ENCODE measurements at regions not wholly inside any gene's neighbourhood (a gene's known extent, or its start where the extent isn't known, plus 50 kb on each side); places are given as distances from the start of the nearest gene placed in this dataset.
"Not testable (repeated sequence)": the region's sequence is repeated elsewhere in the genome, so short reads cannot be mapped to it uniquely, and the experiment has no call there.

DNA sequence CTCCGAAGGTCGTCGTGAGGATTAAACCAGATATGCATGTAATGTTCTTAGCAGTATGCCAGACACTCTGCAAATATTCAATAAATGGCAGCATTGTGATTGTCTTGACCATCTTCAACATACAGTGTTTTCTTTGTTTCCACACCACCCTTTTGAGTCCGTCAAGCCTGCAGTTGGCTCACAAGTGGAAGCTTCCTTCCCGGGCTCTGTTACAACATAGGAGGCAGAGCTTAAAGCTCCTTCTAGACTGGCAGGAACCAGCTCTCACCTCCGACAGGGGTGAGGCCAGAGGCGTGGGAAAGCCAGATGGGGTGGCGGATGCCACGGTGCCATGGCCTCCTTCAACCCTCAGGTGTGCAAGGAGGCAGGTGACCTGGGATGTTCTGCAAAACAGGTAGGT, 138.3 kb downstream of the FOXL1 start:
- DNase-seq (ENCODE audit: low read depth) = no peak

DNA sequence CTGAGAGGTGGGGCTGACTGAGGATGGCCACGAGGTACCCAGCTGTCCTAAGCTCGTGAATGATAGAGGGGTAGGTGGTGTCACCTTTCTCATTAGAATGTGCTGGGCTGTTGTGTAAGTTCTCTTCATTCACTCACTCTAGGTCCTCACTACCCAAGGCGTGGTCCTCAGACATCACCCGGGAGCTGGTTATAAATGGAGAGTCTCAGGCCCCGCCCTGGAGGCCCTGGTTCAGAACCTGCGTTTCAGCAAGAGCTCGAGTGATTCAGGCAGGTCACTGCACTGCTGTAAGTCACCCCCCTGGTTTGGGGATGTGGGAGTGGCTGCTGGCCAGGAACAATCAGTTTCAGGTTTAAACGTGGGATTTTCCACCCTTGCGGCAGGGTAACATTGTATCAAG, 139.8 kb downstream of the FOXL1 start:
- no peak for DNase-seq (ENCODE audit: low read depth)

DNA sequence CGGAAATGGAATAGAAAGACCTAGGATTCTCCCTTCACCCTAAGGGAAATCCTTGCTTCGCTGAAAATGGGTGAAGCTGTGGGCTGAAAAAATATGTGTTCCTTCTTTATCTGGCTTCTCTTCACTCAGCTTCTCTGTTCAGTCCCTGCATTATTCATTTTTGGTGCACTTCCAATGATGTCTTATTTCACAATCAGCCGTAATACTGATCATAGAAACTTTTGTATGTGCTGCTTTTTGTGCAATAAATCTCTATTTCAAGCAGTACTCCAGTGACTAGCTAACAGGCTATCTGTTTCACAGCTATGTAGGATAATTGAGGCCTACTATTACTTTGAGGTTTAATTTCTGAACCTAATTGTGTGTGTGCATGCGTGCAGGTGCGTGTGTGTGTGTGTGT, 144.6 kb downstream of the FOXL1 start:
- no peak for DNase-seq (ENCODE audit: low read depth)

DNA sequence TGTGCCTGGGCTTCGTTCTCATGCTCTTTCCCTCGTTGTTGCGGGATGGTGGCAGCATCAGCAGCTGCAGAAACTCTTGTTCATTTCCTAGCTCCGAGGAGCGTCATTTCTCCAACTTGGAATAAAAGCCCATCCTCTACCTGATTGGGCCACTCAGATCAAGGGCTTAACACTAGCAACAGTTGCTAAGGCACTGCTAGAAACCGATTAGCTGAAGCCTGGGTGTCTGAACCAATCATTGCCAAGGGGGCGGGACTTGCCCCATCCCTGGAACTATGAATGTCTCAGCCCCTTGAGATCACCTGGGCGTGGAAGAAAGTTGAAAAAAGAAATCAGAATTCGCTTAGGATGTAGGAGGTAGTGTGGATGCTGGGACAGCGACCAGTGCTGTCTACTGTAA, 145.3 kb downstream of the FOXL1 start:
- DNase-seq (ENCODE audit: low read depth) = no peak

DNA sequence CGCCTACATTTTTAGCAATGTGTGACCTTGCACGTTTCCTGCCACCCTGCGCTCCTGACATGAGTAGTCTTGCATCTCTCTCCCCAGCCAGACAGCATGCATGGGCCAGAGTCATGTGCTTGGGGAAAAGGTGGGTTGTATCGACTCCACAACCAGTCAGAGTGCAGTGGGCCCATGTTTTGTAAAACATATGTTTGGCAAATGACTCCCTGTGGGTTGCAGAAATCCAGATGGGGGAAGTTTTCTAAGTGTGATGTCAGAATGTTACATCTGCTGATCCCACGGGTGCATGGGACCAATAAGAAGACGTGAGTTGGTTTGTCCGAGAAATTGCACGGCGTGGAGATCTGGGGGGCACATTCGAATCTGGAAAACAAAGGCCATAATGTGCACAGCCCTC, 147.1 kb downstream of the FOXL1 start:
- no peak for DNase-seq (ENCODE audit: low read depth)

DNA sequence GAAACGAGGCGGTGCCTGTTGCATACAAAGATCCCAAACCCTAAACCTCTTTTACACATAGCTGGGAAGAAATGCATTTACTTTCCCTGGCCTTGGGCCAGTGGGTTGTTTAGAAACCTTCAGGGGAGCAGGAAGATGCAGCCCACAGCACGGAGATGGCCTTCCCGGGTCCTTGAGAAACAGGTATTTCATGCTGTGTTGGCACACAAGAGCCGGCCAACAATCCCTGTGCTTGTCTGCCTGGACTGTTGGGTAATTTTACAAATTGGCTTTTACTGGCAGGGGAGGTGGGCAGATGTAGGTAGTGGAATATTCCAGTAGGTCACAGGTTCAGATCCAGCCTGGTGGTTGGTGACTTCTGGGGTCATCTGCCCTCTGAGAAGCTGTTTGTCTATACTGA, 148.0 kb downstream of the FOXL1 start:
- no peak for DNase-seq (ENCODE audit: low read depth)

DNA sequence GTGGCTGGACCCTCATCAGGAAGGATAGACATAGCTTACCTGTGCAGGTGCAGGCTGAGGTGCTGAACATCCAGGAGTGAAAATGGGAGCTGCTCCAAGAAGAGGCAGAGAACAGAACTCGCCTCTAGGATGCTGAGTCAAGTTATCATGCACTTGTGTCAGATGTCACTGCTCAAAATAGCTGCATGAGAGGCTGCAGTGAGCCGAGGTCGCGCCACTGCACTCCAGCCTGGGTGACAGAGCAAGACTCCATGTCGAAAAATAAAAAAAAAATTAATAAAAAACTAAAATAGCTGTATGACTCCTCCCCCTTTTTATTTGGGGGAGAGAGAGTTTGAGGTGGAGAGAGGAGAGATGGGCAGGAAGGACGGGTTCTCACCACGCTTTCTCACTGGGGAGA, 148.8 kb downstream of the FOXL1 start:
- DNase-seq (ENCODE audit: low read depth) = no peak

DNA sequence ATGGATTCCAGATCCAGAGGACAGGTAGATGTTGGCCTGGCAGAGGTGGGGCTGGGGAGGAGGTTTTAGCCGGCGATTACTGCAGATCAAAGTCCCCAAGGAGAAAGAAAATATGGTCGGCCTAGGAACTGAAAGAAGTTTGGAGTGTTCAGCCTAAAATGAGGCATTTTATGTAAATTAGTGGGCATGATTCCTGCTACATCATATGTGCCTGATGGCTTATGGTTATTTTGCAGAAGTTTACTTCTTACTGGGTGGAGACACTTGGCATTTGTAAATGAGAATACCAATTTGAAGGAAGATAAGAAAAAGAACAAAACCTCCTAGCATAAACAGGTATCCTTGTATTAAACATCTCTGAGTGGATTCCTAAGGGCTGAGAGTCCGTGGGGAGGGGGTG, 149.3 kb downstream of the FOXL1 start:
- no peak for DNase-seq (ENCODE audit: low read depth)

DNA sequence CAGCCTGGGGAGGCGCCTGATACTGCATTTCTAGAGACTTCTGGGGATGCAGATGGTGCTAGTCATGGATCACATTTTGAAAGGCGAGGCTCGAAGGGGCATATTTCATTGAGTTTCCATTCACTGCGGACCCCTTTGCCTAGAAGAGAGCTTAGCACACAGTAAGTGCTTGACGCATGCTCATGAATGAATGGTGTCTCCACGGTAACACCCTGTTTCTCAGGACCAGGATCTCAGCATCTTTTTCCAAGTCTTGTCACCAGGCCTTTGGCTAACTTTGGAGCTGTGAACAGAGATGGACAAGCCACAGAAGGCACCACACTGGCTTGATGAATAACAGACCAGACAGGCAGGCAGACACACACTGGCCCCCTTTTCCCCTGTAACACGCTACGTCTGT, 151.3 kb downstream of the FOXL1 start:
- DNase-seq (ENCODE audit: low read depth) = no peak

DNA sequence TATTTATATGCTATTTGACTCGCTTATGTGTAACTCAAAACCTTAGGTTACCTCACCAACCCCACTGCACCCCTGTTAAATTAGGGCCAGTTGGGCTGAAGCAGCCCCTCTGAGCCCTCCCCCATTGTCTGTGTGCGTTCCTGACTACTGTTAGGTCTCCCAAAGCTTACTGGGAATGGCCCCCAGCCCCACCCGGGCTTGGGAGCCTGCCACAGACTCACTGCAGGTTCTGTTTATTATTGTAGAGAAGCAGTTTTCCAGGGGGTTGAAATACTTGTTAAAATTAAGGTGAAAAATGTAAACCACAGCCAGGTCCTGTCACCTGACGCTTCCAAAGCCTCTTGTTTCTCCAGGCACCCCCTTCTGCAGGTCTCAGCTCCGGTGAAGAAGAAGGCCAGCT, 151.7 kb downstream of the FOXL1 start:
- DNase-seq (ENCODE audit: low read depth) = no peak

DNA sequence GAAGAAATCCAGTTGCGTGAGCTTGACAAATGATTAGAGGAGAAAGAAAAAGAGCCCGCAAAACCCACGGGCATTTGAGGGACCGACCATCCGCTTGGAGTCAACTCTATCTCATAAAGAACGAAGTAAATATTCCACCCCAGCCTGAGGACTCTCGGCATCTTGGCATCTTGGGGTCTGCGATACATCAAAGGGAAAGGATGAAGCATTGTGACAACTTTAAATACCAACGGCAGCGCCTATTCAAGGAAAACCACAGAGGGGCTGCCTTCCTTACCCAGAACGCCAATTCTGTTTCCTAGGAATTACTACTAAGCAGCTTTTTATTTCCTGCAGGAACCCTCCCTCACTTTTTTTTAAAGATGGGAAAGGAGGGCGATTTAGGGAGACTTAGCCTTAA, 152.2 kb downstream of the FOXL1 start:
- no peak for DNase-seq (ENCODE audit: low read depth)

DNA sequence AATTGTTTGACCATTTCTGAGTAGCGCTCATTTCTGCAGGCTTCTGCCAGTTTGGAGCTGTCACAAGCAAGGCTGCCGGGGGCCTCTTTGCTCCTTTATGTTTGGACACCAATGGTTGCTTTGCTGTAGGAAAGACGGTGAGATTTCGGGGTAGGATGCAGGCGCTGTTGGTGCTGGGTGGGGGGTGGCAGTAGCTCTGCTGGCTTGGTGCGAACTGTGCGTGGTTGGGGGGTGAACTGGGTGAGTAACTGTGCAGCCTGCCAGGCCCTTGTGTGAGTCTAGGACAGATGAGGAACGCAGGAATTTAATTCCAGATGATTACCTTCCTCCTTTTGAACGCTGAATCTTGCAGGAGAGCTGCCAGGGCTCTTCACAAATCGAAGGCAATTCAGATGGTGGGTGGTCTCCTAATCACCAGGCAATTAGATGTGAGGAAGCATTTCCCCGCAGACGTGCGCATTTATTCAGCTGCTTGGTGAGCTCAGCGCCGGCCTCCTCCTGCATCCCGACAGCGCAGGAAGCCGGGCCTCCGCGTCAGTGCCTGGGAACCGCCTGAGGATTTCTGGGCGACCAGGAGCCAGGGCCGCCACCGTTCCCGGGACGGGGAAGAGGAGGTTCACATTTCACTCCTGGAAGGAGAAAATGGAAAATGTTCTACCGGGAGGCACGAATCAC, 154.4 kb downstream of the FOXL1 start:
- DNase-seq (ENCODE audit: low read depth) = no peak

DNA sequence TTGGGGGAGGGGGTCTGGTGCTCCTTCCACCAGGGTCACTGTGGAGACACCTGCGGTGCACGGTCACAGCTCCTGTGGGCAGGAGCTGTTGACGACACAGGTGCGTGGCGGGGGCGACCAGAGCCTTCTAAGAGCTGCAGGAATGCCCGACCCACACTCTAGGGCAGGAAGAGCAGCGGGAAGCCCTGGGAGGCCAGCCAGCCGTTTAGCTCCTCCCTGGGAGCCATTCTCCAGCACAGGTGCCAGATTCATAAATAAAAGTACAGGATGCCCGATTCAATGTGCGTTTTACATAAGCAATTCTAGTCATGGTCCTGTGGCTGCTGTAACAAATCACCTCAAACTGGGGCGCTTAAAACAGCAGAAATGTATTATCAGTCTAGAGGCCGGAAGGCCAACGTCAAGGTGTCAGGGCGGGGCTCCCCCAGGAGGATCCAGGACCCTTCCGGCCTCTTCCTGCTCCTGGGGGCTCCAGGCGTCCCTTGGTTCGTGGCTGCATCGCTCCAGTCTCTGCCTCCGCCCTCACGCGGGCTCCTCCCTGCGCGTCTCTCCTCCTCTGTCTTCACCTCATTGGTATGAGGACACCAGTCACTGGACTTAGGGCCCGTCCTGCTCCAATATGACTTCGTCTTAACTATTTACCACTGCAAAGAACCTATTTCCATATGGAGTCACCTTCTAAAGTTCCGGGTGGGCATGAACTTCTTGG, 155.4 kb downstream of the FOXL1 start:
- no peak for DNase-seq (ENCODE audit: low read depth)

DNA sequence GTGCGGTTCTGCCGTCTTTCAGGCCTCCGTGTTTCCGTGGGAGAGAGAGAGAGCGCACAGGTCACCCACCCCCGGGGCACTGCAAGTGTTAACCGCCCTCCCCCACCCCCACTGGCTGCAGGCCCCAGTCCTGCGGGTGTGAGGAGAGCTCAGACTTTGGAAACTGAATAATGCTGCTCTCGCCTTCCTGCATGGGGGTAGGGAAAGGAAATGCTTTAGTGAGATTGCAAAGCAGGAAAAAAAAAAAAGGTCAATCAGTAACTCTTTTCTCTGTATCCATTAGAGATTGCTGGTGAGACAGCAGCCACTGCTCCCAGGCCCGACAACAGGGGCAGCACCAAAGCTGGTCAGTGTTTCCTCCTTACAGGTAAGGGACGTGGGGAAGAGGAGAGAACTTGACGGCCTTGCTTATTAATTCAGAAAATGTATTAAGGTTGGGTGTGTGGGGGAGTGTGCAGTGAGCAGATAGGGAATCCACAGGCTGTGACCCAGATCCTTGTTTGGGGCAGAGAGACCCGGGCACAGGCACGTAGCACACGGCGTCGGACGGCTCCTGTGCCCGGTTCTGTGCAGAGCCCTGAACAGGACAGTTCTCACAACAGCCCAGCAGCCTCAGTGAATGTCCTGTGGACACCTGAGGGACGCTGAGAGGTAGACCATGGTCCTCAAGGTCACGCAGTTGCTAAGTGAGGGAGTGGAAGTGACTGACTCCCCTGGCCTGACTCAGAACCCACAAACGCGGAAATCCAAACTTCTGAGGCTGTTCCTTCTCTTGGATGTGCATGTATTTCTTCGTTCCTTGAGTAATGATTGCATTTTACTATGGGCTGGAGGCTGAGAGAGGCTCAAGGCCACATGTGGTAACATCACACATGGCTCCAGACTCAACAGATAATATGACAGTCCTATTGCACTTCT, 156.5 kb downstream of the FOXL1 start:
- DNase-seq (ENCODE audit: low read depth) = no peak

DNA sequence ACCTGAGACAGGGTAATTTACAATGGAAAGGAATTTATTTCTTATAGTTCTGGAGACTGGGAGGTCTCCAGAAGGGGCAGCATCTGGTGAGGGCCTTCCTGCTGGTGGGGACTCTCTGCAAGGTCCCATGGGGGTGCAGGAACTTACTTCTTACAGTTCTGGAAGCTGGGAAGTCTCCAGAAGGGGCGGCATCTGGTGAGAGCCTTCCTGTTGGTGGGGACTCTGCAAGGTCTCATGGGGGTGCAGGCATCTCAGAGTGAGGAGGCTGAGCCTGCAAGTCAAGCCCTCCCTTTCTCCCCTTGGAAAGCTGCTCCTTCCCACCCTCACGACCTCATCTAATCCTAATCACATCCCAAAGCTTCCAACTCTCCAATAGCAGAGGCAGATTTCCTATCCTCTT, 157.4 kb downstream of the FOXL1 start:
- no peak for DNase-seq (ENCODE audit: low read depth)

DNA sequence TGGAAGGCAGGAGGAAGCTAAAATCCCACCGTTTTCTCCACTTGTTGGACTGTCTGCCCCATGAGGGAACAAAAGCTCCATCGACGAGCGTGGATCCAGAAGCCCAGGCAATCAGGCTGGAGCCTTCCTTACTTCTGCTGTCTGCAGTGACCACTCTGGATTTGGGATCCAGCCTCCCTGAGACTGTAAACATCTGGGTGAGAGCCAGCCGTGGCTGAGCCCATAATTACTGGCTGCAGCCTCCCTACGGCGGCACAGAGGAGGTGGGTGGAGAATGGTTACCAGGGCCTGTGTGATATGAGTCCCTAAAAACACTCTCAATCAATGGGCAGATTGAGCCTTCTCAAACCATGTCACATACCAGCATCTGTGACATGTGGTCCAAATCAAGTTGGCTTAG, 158.2 kb downstream of the FOXL1 start:
- no peak for DNase-seq (ENCODE audit: low read depth)

DNA sequence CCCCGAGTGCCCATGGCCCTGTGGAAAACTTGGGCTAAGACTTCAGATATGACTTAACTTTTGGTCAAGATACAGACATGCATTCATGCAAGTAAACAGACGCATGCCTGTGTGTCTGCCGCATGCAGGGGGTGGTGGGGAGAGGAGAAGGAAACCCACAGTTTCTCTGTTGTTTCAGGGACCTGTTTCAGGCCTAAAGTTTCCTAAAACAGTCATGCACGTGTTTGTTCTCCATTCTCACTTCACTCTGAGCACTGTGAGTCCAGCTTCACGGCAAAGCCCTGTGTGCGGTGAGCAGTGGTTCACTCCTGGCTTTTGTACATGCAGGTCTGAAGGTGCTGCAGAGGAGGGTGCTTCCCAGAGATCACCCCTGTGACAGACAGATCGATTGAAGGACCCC, 158.7 kb downstream of the FOXL1 start:
- DNase-seq (ENCODE audit: low read depth) = no peak

DNA sequence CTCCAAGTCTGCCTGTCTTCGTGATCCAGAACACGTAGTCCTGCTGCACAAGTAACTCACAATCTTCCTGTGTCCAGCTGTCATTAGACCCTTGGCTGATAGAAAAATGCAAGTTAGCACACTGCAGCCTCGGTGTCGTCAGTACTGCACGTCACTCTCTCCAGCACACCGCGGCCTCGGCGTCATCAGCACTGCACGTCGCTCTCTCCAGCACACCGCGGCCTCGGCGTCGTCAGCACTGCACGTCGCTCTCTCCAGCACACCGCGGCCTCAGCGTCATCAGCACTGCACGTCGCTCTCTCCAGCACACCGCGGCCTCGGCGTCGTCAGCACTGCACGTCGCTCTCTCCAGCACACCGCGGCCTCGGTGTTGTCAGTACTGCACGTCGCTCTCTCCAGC, 160.0 kb downstream of the FOXL1 start:
- not testable (repeated sequence) for DNase-seq (ENCODE audit: low read depth)

DNA sequence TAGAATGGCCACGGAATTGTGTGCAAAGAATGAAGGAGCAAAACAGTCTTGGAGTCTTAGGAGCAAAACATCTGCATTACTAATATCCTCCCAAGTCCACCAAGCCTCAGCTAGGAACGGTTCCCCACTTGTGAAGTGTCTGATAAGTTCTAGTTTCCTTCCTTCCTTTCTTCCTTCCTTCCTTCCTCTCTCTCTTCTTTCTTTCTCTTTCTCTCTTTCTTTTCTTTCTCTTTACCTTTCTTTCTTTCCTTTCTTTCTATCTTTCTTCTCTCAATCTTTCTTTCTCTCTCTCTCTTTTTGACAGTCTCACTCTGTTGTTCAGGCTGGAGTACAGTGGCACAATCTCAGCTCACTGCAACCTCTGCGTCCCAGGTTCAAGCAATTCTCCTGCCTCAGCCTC, 160.8 kb downstream of the FOXL1 start:
- DNase-seq (ENCODE audit: low read depth) = no peak

DNA sequence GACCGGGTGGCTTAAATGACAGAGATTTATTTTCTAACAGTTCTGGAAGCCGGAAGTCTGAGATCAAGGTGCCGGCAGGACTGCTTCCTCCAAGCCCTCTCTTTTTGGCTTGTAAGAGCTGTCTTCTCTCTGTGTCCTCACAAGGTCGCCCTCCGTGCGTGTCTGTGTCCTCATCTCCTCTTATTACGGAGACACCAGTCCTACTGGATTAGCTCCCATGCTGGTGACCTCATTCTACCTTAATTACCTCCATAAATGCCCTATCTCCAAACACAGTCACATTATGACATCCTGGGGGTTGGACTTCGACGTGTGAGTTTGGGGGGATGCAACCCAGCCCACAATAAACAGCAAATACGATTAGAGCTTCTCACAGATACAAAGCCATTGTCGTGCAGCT, 161.5 kb downstream of the FOXL1 start:
- DNase-seq (ENCODE audit: low read depth) = no peak

DNA sequence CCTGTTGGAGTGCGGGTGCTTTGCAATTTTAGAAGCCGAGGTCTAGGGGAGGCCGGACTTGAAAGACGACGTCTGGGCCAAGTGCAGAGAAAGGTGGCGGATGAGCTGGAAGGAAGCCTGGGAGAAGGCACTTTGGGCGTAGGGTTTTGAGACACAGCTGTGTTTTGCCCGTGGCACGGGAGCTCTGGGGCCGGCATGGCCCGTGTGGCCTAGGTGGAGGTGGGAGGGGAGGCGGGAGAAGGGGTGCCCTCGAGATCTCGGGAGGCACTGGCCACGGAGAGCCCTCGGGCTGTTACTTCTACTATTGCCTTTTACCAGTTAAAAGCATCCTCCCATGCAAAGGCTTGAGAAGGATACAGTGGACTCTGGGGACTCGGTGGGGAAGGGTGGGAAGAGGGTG, 161.9 kb downstream of the FOXL1 start:
- DNase-seq (ENCODE audit: low read depth) = no peak

DNA sequence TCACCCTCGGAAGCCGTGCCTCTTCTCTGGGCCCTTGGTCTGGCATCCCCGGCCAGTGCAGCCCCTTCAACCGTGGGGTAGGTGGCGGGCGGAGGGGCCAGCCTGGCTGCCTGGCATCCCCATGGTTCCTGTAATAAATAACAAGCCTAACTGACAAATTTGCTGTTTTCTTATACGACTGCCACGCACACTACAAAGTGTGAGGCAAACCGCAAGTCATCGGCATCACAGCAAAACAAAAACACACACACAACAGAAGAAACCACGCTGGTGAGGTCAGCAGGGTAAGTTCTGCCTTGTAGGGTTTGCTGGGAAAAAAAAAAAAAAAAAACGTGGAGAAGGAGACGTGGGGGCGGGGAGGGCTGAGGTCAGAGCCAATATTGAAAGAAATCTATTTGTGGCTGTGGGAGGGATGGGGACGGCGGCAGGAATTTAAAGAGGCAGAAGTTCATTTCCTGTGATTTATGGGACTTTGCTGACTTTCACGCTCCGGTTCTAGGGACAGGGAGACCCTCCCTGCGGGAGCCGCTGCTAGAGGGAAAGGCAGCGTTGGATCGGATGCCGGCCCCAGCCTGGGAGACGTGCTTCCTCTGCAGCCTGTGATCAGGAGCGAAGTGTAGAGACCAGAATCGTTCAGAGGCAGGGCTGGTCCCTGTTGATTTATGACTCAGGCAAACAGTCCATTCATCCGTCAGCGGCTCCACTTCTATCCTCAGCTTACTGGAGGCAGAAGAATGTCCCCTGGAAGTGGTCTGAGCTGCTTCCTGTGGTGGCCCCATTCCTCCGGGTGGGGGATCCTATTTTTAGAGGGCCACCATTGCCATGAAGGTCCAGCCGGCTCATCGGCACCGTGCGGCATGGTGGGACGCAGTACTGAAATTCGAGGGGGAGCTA, 162.8 kb downstream of the FOXL1 start:
- DNase-seq (ENCODE audit: low read depth) = no peak
